Muscle of back (tissue), 3 donors: ENCODE measurements at regions not wholly inside any gene's neighbourhood (a gene's known extent, or its start where the extent isn't known, plus 50 kb on each side); places are given as distances from the start of the nearest gene placed in this dataset.
"Not testable (repeated sequence)": the region's sequence is repeated elsewhere in the genome, so short reads cannot be mapped to it uniquely, and the experiment has no call there.

ENCODE experiments used
- DNase-seq, 3 donors: peaks; one replicate each; pipeline versions ENCODE4 v3.0.0 to v3.0.0-alpha.2; 2013

- DNase-seq = no peak
These were observed 253.3 kb upstream of the KIAA1217 start for GRCh38 chr10:23955456-23956225.

GRCh38 chr10:23965123-23965522 is 243.8 kb upstream of the KIAA1217 start:
- DNase-seq = no peak

- no peak for DNase-seq
These were observed 243.1 kb upstream of the KIAA1217 start for GRCh38 chr10:23965880-23966279.

- peak in 1 of 3 donors; percentile 30 for DNase-seq
These were observed 242.4 kb upstream of the KIAA1217 start for GRCh38 chr10:23966504-23967051.

GRCh38 chr10:23968301-23968700 is 240.6 kb upstream of the KIAA1217 start:
- peak in 1 of 3 donors; percentile 29 for DNase-seq

GRCh38 chr10:23974746-23975272 is 234.1 kb upstream of the KIAA1217 start:
- peak in 1 of 3 donors; percentile 10 for DNase-seq

GRCh38 chr10:23975431-23975830 is 233.5 kb upstream of the KIAA1217 start:
- DNase-seq = no peak

GRCh38 chr10:23976275-23976674 is 232.7 kb upstream of the KIAA1217 start:
- no peak for DNase-seq

- no peak for DNase-seq
These were observed 230.6 kb upstream of the KIAA1217 start for GRCh38 chr10:23978317-23978716.

GRCh38 chr10:23980094-23980493 is 228.8 kb upstream of the KIAA1217 start:
- DNase-seq = peak; percentile 24 to 41 (median 39)

- no peak for DNase-seq
These were observed 227.2 kb upstream of the KIAA1217 start for GRCh38 chr10:23981520-23982309.

- DNase-seq = not testable (repeated sequence)
These were observed 224.5 kb upstream of the KIAA1217 start for GRCh38 chr10:23984405-23984804.

- no peak for DNase-seq
These were observed 220.9 kb upstream of the KIAA1217 start for GRCh38 chr10:23988006-23988405.

GRCh38 chr10:23994459-23995046 is 214.4 kb upstream of the KIAA1217 start:
- peak; percentile 56 to 74 (median 70) for DNase-seq

GRCh38 chr10:23999445-23999844 is 209.5 kb upstream of the KIAA1217 start:
- no peak for DNase-seq

- DNase-seq = no peak
These were observed 208.6 kb upstream of the KIAA1217 start for GRCh38 chr10:24000271-24000813.

- peak in 2 of 3 donors; percentile 35 to 56 for DNase-seq
These were observed 202.2 kb upstream of the KIAA1217 start for GRCh38 chr10:24006741-24007140.

GRCh38 chr10:24007359-24007758 is 201.6 kb upstream of the KIAA1217 start:
- DNase-seq = peak in 1 of 3 donors; percentile 14

- peak; percentile 42 to 69 (median 67) for DNase-seq
These were observed 200.5 kb upstream of the KIAA1217 start for GRCh38 chr10:24008164-24009091.

- DNase-seq = no peak
These were observed 199.8 kb upstream of the KIAA1217 start for GRCh38 chr10:24009115-24009514.

GRCh38 chr10:24009736-24010135 is 199.2 kb upstream of the KIAA1217 start:
- DNase-seq = no peak
